ENCODE measurements at regions not wholly inside any gene's neighbourhood (a gene's known extent, or its start where the extent isn't known, plus 50 kb on each side); places are given as distances from the start of the nearest gene placed in this dataset.

- TF ChIP-seq CTCF (IDR thresholded peaks at IDR 0.05 in 8 of 11, conservative IDR thresholded peaks at IDR 0.05 in 3 of 11) (no peak), POLR2A (IDR thresholded peaks at IDR 0.05) (no peak), POLR2AphosphoS5 (IDR thresholded peaks at IDR 0.05) (no peak)
Observed at GRCh38 chr7:125406111-125406510, 476.5 kb upstream of the POT1 start.

All from spleen (tissue), 7 donors.